ENCODE measurements at regions not wholly inside any gene's neighbourhood (a gene's known extent, or its start where the extent isn't known, plus 50 kb on each side); places are given as distances from the start of the nearest gene placed in this dataset.

DNA sequence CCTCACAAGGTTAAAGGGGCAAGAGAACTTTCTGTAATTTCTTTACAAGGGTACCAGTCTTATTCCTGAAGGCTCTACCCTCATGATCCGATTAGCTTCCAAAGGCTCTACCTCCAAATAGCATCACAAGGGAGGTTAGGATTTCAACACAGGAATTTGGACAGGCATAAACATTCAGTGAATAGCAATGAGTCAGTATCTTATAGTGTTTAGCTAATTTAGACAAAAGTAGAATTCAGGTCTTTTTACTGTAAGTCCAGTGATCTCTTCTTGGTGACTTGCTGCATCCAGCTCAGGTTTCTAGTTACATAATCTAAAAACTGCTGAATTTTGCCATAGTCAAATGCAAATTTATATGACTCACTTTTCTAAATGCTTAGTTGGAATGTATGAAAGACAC, 1995.6 kb upstream of the RAG2 start:
- CTCF ChIA-PET, result interaction anchor here (1.4 kb wide), 1 partner anchor 10 kb away, joined by 3 read pairs; no protein-coding TSS in a partner anchor
- no peak for DNase-seq (ENCODE audit: extremely low spot score)

DNA sequence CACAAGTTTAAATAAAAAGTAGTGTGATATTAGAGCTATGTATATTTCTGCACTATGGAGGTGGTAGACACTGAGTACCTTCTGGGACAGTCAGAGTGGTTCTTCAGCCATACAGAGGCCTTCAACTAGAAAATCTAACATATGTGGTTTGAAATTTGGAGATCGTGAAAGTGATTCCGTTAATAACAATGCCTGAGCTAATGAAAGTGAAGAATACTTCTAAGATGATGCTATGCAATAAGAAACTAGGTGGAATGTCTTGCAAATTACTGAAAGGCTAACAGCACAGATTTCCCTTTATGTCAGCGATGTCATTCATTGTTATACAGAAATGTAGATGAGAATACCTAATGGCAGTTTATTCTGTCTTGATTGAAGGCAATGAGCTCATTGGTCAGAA, 1984.7 kb upstream of the RAG2 start:
- no peak for DNase-seq (ENCODE audit: extremely low spot score)
- TF ChIP-seq, protein P1, sequence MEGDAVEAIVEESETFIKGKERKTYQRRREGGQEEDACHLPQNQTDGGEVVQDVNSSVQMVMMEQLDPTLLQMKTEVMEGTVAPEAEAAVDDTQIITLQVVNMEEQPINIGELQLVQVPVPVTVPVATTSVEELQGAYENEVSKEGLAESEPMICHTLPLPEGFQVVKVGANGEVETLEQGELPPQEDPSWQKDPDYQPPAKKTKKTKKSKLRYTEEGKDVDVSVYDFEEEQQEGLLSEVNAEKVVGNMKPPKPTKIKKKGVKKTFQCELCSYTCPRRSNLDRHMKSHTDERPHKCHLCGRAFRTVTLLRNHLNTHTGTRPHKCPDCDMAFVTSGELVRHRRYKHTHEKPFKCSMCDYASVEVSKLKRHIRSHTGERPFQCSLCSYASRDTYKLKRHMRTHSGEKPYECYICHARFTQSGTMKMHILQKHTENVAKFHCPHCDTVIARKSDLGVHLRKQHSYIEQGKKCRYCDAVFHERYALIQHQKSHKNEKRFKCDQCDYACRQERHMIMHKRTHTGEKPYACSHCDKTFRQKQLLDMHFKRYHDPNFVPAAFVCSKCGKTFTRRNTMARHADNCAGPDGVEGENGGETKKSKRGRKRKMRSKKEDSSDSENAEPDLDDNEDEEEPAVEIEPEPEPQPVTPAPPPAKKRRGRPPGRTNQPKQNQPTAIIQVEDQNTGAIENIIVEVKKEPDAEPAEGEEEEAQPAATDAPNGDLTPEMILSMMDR (IDR thresholded peaks at IDR 0.05; ENCODE audit: control extremely low read depth, extremely low read depth, low read depth, missing control alignments), result no peak
- ChIA-PET CTCF (interaction anchor here (1.2 to 1.4 kb wide), 3 partner anchors 13 to 29 kb away, joined by 3 to 4 read pairs (median 3); no protein-coding TSS in a partner anchor), POLR2A (no interaction called here)

More for the DNA sequence above, 1995.6 kb upstream of the RAG2 start:
- TF ChIP-seq, protein P1 (IDR thresholded peaks at IDR 0.05; ENCODE audit: control extremely low read depth, extremely low read depth, low read depth, missing control alignments), result no peak
- POLR2A ChIA-PET, result no interaction called here

DNA sequence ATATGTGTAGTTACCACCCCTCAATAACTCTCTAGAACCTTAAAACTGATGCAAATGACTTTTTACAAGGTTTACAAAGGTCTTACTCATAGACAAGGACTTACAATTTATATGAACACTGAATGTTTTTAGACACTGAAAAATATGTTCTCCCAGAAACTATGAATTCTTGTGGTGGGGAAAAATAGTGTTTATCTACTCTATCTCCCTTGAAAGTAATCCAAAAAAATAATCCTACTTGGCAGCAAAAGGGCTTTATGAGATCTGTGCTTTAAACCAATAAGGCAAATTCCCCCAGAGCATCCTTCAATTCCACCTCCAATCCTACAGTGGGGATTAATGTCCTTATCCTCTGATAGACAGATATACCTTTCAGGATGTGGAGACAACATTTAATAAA, 1984.1 kb upstream of the RAG2 start:
- DNase-seq (ENCODE audit: extremely low spot score), result no peak
- ChIA-PET CTCF (interaction anchor here (1.2 to 1.4 kb wide), 2 partner anchors 25 to 29 kb away, joined by 3 read pairs; no protein-coding TSS in a partner anchor), POLR2A (no interaction called here)
- TF ChIP-seq, protein P1 (IDR thresholded peaks at IDR 0.05; ENCODE audit: control extremely low read depth, extremely low read depth, low read depth, missing control alignments), result no peak

DNA sequence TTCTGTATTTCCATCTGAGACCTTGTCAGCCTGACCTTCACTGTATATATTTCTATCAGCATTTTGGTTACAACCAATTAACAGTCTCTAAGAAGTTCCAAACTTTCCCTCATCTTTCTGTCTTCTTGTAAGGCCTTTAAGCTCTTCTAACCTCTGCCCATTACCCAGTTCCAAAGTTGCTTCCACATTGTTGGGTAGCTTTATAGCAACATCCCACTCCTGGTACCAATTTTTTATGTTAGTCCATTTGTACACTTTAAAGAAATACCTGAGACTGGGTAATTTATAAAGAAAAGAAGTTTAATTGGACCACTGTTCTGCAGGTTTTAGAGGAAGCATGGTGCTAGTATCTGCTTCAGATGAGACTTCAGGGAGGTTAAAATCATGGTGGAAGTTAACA, 1979.7 kb upstream of the RAG2 start:
- CTCF ChIA-PET, result no interaction called here
- no peak for DNase-seq (ENCODE audit: extremely low spot score)

DNA sequence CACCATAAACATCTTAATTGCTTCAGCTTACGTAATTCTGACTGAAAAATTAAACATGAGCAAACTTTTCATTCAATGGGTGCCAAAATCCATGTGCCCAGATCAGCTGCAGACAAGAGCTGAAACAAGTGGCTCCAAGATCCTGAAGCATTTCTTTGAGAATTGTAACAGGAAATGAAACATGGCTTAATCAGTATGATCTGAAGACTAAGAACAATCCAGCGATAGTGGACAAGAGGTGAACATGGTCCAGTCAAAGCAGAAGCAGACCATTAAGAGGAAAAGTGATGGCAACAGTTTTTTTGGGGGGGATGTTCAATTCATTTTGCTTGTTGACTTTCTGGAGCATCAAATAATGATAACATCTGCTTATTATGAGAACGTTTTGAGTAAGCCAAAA, 1964.5 kb upstream of the RAG2 start:
- ChIA-PET CTCF (no interaction called here), POLR2A (no interaction called here)
- no peak for DNase-seq (ENCODE audit: extremely low spot score)
- TF ChIP-seq, protein P1 (IDR thresholded peaks at IDR 0.05; ENCODE audit: control extremely low read depth, extremely low read depth, low read depth, missing control alignments), result no peak

More for the DNA sequence above, 1979.7 kb upstream of the RAG2 start:
- POLR2A ChIA-PET, result no interaction called here
- TF ChIP-seq, protein P1 (IDR thresholded peaks at IDR 0.05; ENCODE audit: control extremely low read depth, extremely low read depth, low read depth, missing control alignments), result no peak

DNA sequence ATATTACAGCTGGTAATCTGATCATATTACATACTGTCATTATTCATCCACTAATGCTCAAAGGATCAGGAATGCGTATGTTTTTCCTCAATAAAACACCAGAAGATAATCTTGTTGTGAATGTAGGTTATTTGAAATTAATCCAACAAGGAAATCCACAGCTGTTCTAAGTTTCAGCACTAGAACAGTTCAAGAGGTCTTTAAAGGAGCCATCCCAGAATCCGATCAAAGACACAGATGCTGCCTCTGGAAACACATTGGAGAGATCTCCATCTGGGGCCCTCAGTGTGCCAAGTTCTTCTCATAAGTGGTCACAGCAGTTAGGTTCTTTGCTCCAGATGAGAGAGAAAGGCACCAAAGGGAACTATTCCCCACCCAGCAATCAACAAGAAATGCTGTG, 1955.1 kb upstream of the RAG2 start:
- POLR2A ChIA-PET, result no interaction called here
- no peak for DNase-seq (ENCODE audit: extremely low spot score)
- CTCF ChIA-PET, result interaction anchor here (1.2 kb wide), 1 partner anchor 29 kb away, joined by 3 read pairs; no protein-coding TSS in a partner anchor
- TF ChIP-seq, protein P1 (IDR thresholded peaks at IDR 0.05; ENCODE audit: control extremely low read depth, extremely low read depth, low read depth, missing control alignments), result no peak

Measured in GM10248 (cell line).